ENCODE measurements at regions not wholly inside any gene's neighbourhood (a gene's known extent, or its start where the extent isn't known, plus 50 kb on each side); places are given as distances from the start of the nearest gene placed in this dataset.
"Not testable (repeated sequence)": the region's sequence is repeated elsewhere in the genome, so short reads cannot be mapped to it uniquely, and the experiment has no call there.

GRCh38 chr10:3955955-3956617, 171.1 kb upstream of the KLF6 start:
- TF ChIP-seq, protein P1, sequence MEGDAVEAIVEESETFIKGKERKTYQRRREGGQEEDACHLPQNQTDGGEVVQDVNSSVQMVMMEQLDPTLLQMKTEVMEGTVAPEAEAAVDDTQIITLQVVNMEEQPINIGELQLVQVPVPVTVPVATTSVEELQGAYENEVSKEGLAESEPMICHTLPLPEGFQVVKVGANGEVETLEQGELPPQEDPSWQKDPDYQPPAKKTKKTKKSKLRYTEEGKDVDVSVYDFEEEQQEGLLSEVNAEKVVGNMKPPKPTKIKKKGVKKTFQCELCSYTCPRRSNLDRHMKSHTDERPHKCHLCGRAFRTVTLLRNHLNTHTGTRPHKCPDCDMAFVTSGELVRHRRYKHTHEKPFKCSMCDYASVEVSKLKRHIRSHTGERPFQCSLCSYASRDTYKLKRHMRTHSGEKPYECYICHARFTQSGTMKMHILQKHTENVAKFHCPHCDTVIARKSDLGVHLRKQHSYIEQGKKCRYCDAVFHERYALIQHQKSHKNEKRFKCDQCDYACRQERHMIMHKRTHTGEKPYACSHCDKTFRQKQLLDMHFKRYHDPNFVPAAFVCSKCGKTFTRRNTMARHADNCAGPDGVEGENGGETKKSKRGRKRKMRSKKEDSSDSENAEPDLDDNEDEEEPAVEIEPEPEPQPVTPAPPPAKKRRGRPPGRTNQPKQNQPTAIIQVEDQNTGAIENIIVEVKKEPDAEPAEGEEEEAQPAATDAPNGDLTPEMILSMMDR (IDR thresholded peaks at IDR 0.05; ENCODE audit: low read depth, low read length), result no peak
- no peak for DNase-seq (ENCODE audit: extremely low read depth, low read depth)

- TF ChIP-seq, protein P1 (IDR thresholded peaks at IDR 0.05; ENCODE audit: low read depth, low read length), result no peak
- DNase-seq (ENCODE audit: extremely low read depth, low read depth), result no peak
These were observed 170.5 kb upstream of the KLF6 start for GRCh38 chr10:3955493-3955892.

DNA sequence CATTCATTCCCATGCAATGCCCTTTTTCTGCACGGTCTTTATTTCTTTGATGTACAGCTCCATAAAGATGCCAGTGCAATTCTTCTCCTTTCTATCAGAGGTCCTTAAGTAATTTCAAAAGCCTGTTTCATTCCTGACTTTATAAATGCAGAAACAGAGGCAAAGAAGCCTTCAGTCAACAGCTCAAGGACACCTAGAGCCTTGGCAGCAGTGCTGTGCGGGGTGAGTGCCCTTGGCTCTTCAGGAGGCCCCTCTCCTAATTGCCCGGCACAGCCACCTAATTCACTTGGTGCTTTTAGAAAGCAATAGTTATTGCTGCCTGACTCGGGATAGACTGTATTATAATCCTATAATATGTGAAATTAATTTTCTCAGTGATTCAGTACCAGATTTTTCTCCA, 169.6 kb upstream of the KLF6 start:
- TF ChIP-seq, protein P1 (IDR thresholded peaks at IDR 0.05; ENCODE audit: low read depth, low read length), result no peak
- no peak for DNase-seq (ENCODE audit: extremely low read depth, low read depth)

GRCh38 chr10:3954007-3954406, 169.0 kb upstream of the KLF6 start:
- DNase-seq (ENCODE audit: extremely low read depth, low read depth), result not testable (repeated sequence)

GRCh38 chr10:3951993-3952392, 167.0 kb upstream of the KLF6 start:
- TF ChIP-seq, protein P1 (IDR thresholded peaks at IDR 0.05; ENCODE audit: low read depth, low read length), result no peak
- no peak for DNase-seq (ENCODE audit: extremely low read depth, low read depth)

DNA sequence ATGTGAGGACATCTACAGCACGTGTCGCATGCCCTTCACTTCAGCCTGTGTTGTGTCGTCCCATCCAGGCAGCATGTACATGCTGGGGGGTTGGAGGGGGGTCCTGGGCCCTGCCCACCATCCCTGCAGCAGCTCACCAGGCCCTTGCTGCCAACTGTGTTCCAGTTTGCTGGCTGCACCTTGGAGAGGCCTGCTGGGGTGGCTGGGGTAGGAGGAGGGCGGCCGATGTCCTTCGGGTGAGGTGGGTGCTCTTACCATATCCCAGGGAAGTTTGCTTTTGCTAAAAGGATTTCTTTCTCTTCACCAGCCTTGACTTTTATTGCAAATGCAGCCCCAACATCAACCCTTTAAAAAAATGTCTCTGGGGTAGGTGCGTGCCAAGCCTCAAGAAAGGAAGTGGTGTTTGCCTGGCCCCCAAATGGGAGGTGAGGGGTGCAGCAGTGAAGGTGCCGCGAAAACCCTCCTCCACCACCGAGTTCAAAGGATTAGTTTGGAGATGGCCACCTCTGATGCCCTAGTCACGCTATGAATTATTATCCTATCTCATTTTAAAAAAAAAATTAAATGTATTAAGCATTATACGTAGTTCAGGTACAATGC, 165.8 kb upstream of the KLF6 start:
- DNase-seq (ENCODE audit: extremely low read depth, low read depth), result no peak

DNA sequence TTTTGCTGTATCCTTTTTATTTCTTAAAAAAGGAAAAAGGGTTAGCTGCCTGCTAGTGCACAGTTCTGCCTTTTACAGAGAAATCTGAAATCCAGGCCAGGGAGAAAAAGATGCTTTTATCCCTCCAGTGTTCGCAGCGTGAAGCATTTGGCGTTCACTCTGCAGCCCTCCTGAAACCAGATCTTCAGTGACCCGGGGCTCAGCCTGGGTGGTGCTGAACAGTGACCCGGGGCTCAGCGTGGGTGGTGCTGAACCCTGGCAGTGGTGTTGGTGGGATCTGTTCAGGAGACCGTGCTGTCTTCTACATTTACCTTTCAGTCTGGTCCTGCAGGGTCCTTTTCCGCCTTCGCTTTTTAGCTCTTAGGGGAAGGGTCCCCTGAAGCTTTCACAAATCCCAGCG, 164.7 kb upstream of the KLF6 start:
- no peak for DNase-seq (ENCODE audit: extremely low read depth, low read depth)
- TF ChIP-seq, protein P1 (IDR thresholded peaks at IDR 0.05; ENCODE audit: low read depth, low read length), result no peak

More for the DNA sequence above, 165.8 kb upstream of the KLF6 start:
- TF ChIP-seq, protein P1 (IDR thresholded peaks at IDR 0.05; ENCODE audit: low read depth, low read length), result no peak

DNA sequence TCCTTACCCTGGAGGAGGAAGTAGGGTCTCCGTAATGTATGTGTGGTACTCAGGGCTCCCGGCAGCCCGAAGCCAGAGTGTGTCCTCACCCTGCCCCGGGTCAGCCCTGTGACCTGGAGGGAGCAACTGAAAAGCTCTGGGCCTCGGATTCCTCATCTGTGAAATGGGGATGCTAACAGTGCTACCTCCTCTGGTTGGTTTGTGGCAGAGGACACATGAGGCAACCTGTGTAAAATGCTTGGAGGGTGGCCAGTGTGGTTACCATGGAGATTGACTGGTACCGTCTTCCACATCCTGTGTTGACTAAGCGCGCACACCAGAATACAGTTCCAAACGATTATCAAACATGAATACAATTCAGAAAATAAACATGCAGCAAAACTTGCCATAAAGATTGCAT, 163.8 kb upstream of the KLF6 start:
- TF ChIP-seq, protein P1 (IDR thresholded peaks at IDR 0.05; ENCODE audit: low read depth, low read length), result no peak
- DNase-seq (ENCODE audit: extremely low read depth, low read depth), result no peak

Measured in AG09319 (cell line).